ENCODE measurements at regions not wholly inside any gene's neighbourhood (a gene's known extent, or its start where the extent isn't known, plus 50 kb on each side); places are given as distances from the start of the nearest gene placed in this dataset.

DNA sequence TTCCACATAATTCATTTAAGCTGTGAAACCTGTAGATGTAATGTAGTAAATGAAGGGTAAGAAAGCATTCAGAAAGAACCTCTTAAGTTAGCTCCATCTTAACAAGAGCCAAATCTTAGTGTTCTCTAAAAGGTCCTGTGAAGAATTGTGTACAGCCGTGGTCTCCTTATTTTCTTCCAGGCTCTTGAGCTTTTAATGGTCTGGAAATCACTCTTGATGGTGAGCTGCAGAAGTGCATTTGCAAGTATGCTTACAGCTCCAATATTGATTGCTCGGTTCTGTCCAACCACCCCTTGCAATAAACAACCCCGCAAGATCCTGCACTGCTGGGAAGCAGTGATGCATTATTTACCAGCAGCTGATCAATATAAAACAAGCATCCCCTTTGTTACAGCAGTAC is 690.8 kb upstream of the FZD8 start:
- H3K9me3 ChIP-seq (ENCODE audit: control insufficient read depth, low read length): no peaks in the 10 kb centered on the region
- TF ChIP-seq, protein P1, sequence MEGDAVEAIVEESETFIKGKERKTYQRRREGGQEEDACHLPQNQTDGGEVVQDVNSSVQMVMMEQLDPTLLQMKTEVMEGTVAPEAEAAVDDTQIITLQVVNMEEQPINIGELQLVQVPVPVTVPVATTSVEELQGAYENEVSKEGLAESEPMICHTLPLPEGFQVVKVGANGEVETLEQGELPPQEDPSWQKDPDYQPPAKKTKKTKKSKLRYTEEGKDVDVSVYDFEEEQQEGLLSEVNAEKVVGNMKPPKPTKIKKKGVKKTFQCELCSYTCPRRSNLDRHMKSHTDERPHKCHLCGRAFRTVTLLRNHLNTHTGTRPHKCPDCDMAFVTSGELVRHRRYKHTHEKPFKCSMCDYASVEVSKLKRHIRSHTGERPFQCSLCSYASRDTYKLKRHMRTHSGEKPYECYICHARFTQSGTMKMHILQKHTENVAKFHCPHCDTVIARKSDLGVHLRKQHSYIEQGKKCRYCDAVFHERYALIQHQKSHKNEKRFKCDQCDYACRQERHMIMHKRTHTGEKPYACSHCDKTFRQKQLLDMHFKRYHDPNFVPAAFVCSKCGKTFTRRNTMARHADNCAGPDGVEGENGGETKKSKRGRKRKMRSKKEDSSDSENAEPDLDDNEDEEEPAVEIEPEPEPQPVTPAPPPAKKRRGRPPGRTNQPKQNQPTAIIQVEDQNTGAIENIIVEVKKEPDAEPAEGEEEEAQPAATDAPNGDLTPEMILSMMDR (IDR thresholded peaks at IDR 0.05): no peak
- H3K9ac ChIP-seq: no peak overlapping the region
- H3K27ac ChIP-seq: no peak overlapping the region
- H3K36me3 ChIP-seq (ENCODE audit: control insufficient read depth, insufficient read depth, low read length): no peaks in the 10 kb centered on the region
- no peaks in the 10 kb centered on the region for H3K79me2 ChIP-seq
- H3K27me3 ChIP-seq (ENCODE audit: control insufficient read depth, insufficient read depth, low read length): no peaks in the 10 kb centered on the region
- no peak overlapping the region for H3K4me3 ChIP-seq (ENCODE audit: low read depth, low read length)
- no peaks in the 10 kb centered on the region for H3K4me1 ChIP-seq
- no peak overlapping the region for H3K4me2 ChIP-seq (ENCODE audit: low read length)
- no peak overlapping the region for H2AFZ ChIP-seq

DNA sequence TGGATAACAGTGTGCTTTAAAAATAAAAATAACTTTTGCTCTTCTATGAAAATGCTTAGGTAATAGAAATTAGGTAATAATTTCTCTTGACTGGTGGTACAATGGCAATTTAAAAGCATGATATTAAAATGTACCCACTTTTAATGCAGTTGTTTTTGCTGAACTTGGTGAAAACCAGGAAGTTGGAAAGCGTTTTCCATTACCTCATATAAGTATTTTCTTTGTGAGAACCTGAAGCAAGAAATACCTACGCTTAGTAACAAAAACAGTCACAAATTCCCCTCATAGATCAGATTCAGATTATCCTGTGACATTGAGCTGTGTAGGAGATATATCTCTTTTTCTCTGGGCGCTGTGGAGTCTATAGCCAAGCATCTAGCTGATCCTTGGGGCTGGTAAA is 689.0 kb upstream of the FZD8 start:
- Histone ChIP-seq H3K36me3 (ENCODE audit: control insufficient read depth, insufficient read depth, low read length) (no peaks in the 10 kb centered on the region), H3K4me2 (ENCODE audit: low read length) (no peak overlapping the region), H3K27me3 (ENCODE audit: control insufficient read depth, insufficient read depth, low read length) (no peaks in the 10 kb centered on the region), H3K4me1 (no peaks in the 10 kb centered on the region), H3K4me3 (ENCODE audit: low read depth, low read length) (no peak overlapping the region), H3K27ac (no peak overlapping the region), H3K79me2 (no peaks in the 10 kb centered on the region), H3K9ac (no peak overlapping the region), H3K9me3 (ENCODE audit: control insufficient read depth, low read length) (no peaks in the 10 kb centered on the region), H2AFZ (no peak overlapping the region)
- TF ChIP-seq, protein P1 (IDR thresholded peaks at IDR 0.05): no peak

DNA sequence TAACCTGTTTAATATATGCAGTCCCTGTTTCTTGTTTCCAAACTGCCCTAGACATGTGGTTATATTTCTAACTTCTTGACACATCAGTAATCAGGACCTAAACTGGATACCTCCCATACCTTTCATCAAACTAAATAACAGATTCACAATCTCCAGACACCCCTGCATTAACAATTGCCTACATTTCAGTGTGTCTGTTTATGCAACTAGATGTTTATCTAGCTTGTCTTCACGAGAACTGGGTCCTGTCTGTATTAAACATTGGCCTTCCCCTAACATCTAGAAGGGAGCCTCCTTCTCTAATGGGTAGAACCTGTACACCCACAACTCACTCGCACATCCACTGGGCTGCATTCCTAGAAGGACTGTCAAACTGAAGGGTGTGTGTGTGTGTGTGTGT is 683.7 kb upstream of the FZD8 start:
- TF ChIP-seq, protein P1 (IDR thresholded peaks at IDR 0.05): no peak
- Histone ChIP-seq H3K9ac (no peak overlapping the region), H3K4me2 (ENCODE audit: low read length) (no peak overlapping the region), H3K4me3 (ENCODE audit: low read depth, low read length) (no peak overlapping the region), H3K27ac (no peak overlapping the region), H3K9me3 (ENCODE audit: control insufficient read depth, low read length) (no peaks in the 10 kb centered on the region), H3K36me3 (ENCODE audit: control insufficient read depth, insufficient read depth, low read length) (no peaks in the 10 kb centered on the region), H3K27me3 (ENCODE audit: control insufficient read depth, insufficient read depth, low read length) (no peaks in the 10 kb centered on the region), H3K4me1 (no peaks in the 10 kb centered on the region), H3K79me2 (no peaks in the 10 kb centered on the region), H2AFZ (no peak overlapping the region)

DNA sequence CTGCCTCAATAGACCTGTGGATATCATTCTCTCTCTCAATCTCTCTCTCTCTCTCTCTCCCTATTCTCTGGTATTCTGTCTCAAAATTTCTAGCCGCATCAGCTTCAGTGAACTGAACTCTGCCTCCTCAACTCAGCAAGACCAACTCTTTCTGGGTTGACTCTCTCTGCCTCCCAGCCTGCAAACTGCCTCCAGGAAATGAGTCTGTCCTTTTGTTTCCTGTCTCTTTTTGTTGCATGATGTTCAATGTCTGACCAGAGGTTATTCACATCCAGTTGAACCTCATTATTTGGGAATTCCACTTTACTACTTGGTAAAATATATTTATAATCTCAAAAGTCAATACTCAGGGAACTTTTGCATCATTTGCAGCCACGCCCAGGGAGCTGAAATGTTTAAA is 682.7 kb upstream of the FZD8 start:
- H3K9me3 ChIP-seq (ENCODE audit: control insufficient read depth, low read length): no peaks in the 10 kb centered on the region
- no peaks in the 10 kb centered on the region for H3K27me3 ChIP-seq (ENCODE audit: control insufficient read depth, insufficient read depth, low read length)
- no peak overlapping the region for H2AFZ ChIP-seq
- no peaks in the 10 kb centered on the region for H3K4me1 ChIP-seq
- no peak overlapping the region for H3K27ac ChIP-seq
- H3K9ac ChIP-seq: no peak overlapping the region
- no peaks in the 10 kb centered on the region for H3K36me3 ChIP-seq (ENCODE audit: control insufficient read depth, insufficient read depth, low read length)
- no peaks in the 10 kb centered on the region for H3K79me2 ChIP-seq
- H3K4me2 ChIP-seq (ENCODE audit: low read length): no peak overlapping the region
- H3K4me3 ChIP-seq (ENCODE audit: low read depth, low read length): no peak overlapping the region
- TF ChIP-seq, protein P1 (IDR thresholded peaks at IDR 0.05): no peak

DNA sequence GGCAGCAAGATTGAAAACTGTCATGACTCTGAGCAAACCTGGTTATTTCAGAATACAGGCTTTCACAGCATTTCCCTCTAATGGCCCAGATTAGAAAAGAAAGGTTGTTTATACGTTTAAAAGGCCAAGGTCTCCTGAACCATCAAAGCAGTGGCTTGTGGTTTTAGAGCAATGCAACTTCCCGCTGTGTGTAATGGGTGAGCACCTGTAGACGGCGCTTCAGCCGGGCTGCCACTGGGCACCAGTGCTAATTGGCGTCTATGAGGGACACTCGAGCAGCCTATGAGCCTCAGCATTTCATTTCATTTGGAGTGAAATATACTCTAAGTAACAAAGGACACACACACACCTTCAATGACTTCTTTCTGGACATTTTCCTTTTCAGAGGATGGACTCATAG is 671.0 kb upstream of the FZD8 start:
- H2AFZ ChIP-seq: no peak overlapping the region
- no peaks in the 10 kb centered on the region for H3K27me3 ChIP-seq (ENCODE audit: control insufficient read depth, insufficient read depth, low read length)
- H3K4me1 ChIP-seq: no peaks in the 10 kb centered on the region
- H3K9ac ChIP-seq: no peak overlapping the region
- no peaks in the 10 kb centered on the region for H3K36me3 ChIP-seq (ENCODE audit: control insufficient read depth, insufficient read depth, low read length)
- no peak overlapping the region for H3K4me3 ChIP-seq (ENCODE audit: low read depth, low read length)
- no peak overlapping the region for H3K4me2 ChIP-seq (ENCODE audit: low read length)
- no peak overlapping the region for H3K27ac ChIP-seq
- TF ChIP-seq, protein P1 (IDR thresholded peaks at IDR 0.05): no peak
- H3K9me3 ChIP-seq (ENCODE audit: control insufficient read depth, low read length): no peaks in the 10 kb centered on the region
- H3K79me2 ChIP-seq: no peaks in the 10 kb centered on the region

Data from parathyroid adenoma (tissue), 2 donors.